ENCODE measurements at regions not wholly inside any gene's neighbourhood (a gene's known extent, or its start where the extent isn't known, plus 50 kb on each side); places are given as distances from the start of the nearest gene placed in this dataset.
"Not testable (repeated sequence)": the region's sequence is repeated elsewhere in the genome, so short reads cannot be mapped to it uniquely, and the experiment has no call there.

GRCh38 chr12:131321988-131322387, 368.3 kb downstream of the ADGRD1 start:
- DNase-seq = no peak

DNA sequence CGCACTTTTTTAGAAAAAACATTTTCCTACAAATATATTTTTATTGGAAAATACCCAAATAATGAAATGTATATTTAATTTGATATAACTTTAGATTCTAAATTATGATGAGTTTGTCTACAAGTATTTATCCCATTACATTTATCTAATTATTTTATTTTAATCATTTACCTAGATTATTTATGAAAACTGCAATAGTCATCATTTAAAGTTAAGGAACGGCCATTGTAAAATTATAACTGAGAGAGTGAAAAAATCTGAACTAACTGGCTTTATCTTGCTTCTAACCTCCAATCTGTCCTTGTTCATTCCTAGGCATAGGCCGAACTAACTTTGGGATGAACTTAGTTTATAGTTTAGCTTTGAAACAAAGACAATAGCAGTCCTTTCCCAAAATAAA, 368.8 kb downstream of the ADGRD1 start:
- DNase-seq = not testable (repeated sequence)

GRCh38 chr12:131323879-131324278, 370.2 kb downstream of the ADGRD1 start:
- DNase-seq = no peak

- DNase-seq = no peak
These were observed 374.1 kb downstream of the ADGRD1 start for GRCh38 chr12:131327521-131328488.

DNA sequence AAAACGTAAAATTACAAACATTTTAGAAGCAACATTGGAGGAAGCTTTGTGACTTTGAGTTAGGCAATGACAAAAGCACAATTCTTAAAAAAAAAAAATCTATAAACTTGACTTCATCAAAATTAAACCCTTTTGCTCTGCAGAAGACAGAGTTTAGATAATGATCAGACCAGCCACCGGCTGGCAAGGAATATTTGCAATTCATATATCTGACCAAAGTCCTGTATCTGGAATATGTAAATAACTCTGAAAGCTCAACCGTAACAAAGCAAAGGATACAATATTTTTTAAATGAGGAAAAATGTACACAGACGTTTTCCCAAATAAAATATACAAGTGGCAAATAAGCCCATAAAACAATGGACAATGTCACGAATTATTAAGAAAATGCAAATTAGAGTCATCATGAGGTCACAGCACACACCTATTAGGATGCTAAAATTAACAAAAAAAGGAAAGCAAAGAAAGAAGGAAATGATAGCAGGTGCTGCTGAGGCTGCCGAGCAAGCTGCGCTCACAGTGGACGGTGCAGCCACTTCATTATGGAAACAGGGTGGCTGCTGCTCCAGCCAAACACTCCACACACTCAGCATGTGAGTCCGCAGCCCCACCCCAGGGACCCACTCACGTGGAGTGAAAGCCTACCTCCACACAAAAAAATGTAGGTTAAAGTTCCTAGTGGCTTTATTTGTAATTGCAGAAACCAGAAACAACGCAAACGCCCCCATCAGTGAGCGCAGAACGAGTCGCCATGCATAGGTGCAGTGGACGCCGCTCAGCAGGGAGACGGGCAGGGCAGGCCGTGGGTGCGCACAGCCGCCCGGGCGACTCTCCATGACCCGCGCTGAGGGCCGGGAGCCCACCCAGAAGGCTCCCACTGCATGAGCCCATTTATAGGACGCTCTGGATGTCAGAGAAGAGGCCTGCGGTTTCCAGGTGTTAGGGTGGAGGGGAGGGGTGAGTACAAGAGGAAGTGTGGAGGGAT, 375.4 kb downstream of the ADGRD1 start:
- DNase-seq = not testable (repeated sequence)

DNA sequence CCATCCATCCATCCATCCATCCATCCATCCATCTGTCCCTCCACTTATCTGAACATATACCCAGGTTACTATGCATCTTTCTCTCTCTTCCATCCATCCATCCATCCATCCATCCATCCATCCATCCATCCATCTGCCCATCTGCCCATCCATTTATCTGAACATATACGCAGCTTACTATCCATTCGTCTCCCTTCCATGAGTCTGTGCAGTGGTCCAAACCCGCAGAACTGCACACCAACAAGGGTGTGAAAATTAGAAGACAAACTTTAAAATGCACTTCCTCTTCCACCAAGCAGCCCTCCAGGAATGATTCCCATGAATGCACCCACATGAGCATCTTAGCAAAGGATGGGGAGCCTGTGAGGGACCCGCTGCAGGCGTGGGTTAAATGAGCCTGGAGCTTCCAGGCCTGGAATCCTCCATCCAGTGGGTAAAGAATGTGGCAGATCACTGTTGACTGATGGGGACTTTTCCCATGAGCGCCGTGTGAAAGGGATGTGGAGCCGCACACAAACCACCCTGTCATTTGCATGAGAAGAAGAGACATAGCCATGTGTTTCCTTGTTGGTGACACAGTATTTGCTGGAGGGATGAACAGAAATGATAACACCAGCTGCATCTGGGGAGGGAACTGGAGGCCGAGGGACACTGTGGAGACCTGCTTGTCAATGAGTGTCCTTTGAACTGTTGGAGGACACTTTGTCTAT, 376.6 kb downstream of the ADGRD1 start:
- DNase-seq = no peak

- DNase-seq = no peak
These were observed 377.5 kb downstream of the ADGRD1 start for GRCh38 chr12:131331148-131331750.

- no peak for DNase-seq
These were observed 378.5 kb downstream of the ADGRD1 start for GRCh38 chr12:131332224-131332623.

DNA sequence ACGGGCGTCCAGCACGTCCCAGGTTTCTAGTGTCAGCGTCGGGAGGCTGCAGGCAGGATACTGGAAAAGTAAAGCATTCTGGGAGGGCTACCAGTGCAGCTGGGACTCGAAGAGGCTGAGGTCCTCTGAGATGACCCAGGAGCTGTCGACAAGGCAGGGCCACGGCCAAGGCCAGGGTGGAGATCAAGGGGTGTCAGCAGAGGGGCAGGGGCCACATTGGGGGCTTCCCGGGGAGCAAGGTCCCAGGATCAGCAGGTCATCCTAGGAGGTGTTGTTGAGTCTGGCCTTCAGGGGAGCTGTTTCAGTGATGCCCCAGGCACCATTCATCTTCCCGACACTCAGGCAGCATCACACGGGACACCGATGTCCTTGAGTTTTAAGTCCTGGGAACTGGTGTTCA, 377.8 kb upstream of the SFSWAP start:
- DNase-seq = no peak

GRCh38 chr12:131333621-131334440, 377.1 kb upstream of the SFSWAP start:
- DNase-seq = no peak

GRCh38 chr12:131334835-131335234, 376.1 kb upstream of the SFSWAP start:
- no peak for DNase-seq

GRCh38 chr12:131335456-131335855, 375.4 kb upstream of the SFSWAP start:
- no peak for DNase-seq

GRCh38 chr12:131337861-131338260, 373.0 kb upstream of the SFSWAP start:
- DNase-seq = not testable (repeated sequence)

- DNase-seq = no peak
These were observed 370.2 kb upstream of the SFSWAP start for GRCh38 chr12:131340616-131341210.

DNA sequence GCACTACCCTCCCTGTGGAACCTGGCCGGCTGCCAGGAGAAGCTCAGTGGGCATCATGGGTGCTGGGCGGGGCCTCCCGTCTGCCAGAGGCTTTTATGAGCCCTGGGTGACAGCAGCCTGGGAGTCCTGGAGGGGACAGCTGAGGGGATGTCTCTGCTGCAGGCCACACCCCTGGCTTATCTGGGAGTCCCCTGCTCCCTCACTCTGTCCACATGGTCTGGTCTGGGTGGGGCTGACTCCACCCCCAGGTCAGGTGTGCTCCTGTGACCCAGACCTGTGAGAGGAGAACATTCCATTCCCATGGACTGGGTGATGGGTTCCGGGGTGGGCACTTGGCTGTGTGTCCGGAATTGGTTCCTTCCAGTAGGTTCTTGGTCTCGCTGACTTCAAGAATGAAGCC, 369.3 kb upstream of the SFSWAP start:
- not testable (repeated sequence) for DNase-seq

GRCh38 chr12:131343436-131343835, 367.5 kb upstream of the SFSWAP start:
- DNase-seq = not testable (repeated sequence)

DNA sequence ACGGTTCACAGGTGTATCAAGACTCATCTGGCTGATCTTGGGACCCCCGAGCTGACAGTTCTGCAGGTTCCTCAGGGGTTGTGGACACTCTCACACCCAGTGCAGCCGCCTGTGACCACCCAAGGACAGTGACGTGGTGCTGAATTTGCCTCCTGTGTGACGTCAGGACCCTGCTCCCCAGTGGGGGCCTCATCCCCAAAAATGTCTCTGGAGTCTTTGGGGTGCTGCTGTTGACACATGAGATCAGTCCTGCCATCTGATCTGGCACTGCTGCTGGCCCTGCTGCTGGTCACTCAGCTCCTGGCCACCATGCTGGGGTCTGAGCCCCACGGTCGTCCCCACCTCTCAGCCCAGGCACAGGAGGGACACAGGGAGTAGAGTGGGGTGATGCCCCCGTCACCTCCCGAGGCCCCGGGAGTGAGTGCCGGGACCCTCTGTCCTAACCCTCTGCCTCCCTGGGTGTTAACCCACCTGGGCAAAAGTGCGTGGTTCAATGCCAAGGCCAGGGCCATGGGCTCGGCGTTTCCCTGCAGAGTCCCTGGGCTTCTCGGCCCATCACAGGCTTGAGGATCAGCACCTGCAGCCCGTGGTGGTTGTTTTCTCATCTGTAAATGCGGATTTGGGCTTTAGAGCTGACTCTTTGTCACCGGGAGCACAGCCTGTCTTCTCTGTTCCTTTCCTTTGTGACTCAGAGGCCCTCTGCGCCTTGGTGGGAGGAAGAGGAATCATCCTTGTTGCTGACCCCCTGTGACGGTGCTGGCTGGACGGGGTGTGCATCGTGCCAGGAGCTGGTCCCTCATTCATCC, 366.0 kb upstream of the SFSWAP start:
- DNase-seq = not testable (repeated sequence)

- DNase-seq = no peak
These were observed 365.1 kb upstream of the SFSWAP start for GRCh38 chr12:131345521-131346436.
